SK-N-SH (cell line): ENCODE measurements at regions not wholly inside any gene's neighbourhood (a gene's known extent, or its start where the extent isn't known, plus 50 kb on each side); places are given as distances from the start of the nearest gene placed in this dataset.

ENCODE experiments used
- CTCF ChIA-PET: fragments of 300-600, 350-600 bp; formaldehyde crosslinking; extraction: SDS; loops from one replicate; lab custom pipeline; 2021; lab: Yijun Ruan, JAX
- POLR2A ChIA-PET: fragments of 350-600 bp; sonication (Branson Sonifier 250); formaldehyde crosslinking; extraction: SDS; loops from one replicate; lab custom pipeline; 2020; ENCODE audit warnings: antibody characterized with exemption, inconsistent platforms; lab: Yijun Ruan, JAX
- DNase-seq: peaks from one replicate; pipeline ENCODE4 v3.0.0; 2012
- H2AFZ ChIP-seq: fragments of 200-600 bp; sonication (generic); 2 replicates; pipeline ENCODE4 v1.8.1; 2016; ENCODE audit warnings: antibody characterized with exemption, mild to moderate bottlenecking, low read depth
- H3F3A ChIP-seq: fragments of 200-600 bp; sonication (generic); replicated peaks from 2 replicates; pipeline ENCODE3; 2016; ENCODE audit warnings: antibody characterized with exemption, mild to moderate bottlenecking; ENCODE audit not compliant: insufficient read depth
- H3K27ac ChIP-seq, 2 experiments: fragments of 200-500 bp in 1 of 2; fragments of 200-600 bp in 1 of 2; sonication (Bioruptor generic) in 1 of 2; sonication (generic), shearing (Covaris generic) in 1 of 2; 2 replicates each; pipeline versions ENCODE4 v1.5.1 to v1.6.1; 2014 to 2016; ENCODE audit warnings: low read depth in 2 of 2, inconsistent platforms in 1 of 2, low read length in 1 of 2, mild to moderate bottlenecking in 1 of 2, mixed read lengths in 1 of 2
- H3K27me3 ChIP-seq: fragments of 200-600 bp; sonication (generic), shearing (Covaris generic); 2 replicates; pipeline ENCODE4 v1.6.1; 2016; ENCODE audit warnings: mixed run types; ENCODE audit not compliant: insufficient read depth
- H3K36me3 ChIP-seq, 2 experiments: fragments of 200-500 bp in 1 of 2; fragments of 200-600 bp in 1 of 2; sonication (Bioruptor generic) in 1 of 2; sonication (generic) in 1 of 2; replicated peaks in 1 of 2; 2 replicates each; pipeline versions ENCODE3 to v1.5.1; 2014 to 2016; ENCODE audit warnings: low read length in 1 of 2, mild to moderate bottlenecking in 1 of 2; ENCODE audit not compliant: insufficient read depth in 2 of 2, control insufficient read depth in 1 of 2
- H3K4me1 ChIP-seq, 2 experiments: fragments of 200-500 bp in 1 of 2; fragments of 200-600 bp in 1 of 2; sonication (Bioruptor generic) in 1 of 2; sonication (generic), shearing (Covaris generic) in 1 of 2; 2 replicates each; pipeline versions ENCODE4 v1.5.1 to v1.6.1; 2014 to 2016; ENCODE audit warnings: low read depth in 1 of 2, low read length in 1 of 2, mixed run types in 1 of 2; ENCODE audit not compliant: insufficient read depth in 2 of 2, control insufficient read depth in 1 of 2
- H3K4me2 ChIP-seq: fragments of 200-600 bp; sonication (generic), shearing (Covaris generic); 2 replicates; pipeline ENCODE4 v1.6.1; 2017; ENCODE audit warnings: mixed run types
- H3K4me3 ChIP-seq, 2 experiments: fragments of 200-500 bp in 1 of 2; fragments of 200-600 bp in 1 of 2; sonication (Bioruptor generic) in 1 of 2; sonication (generic), shearing (Covaris generic) in 1 of 2; 2 replicates each; pipeline versions ENCODE4 v1.5.1 to v1.8.1; 2014 to 2016; ENCODE audit warnings: low read depth in 2 of 2, inconsistent platforms in 1 of 2, low read length in 1 of 2, mild to moderate bottlenecking in 1 of 2, mixed read lengths in 1 of 2, moderate library complexity in 1 of 2
- H3K79me2 ChIP-seq: fragments of 200-600 bp; sonication (generic); 2 replicates; pipeline ENCODE4 v1.8.1; 2017; ENCODE audit warnings: mild to moderate bottlenecking; ENCODE audit not compliant: insufficient read depth
- H3K9ac ChIP-seq: fragments of 200-600 bp; sonication (generic); 2 replicates; pipeline ENCODE4 v1.6.1; 2017; ENCODE audit warnings: mixed run types
- H3K9me2 ChIP-seq: fragments of 200-600 bp; sonication (generic); 2 replicates; pipeline ENCODE4 v1.6.1; 2017; ENCODE audit warnings: mixed run types
- H3K9me3 ChIP-seq: fragments of 200-600 bp; sonication (generic); 2 replicates; pipeline ENCODE4 v1.6.1; 2017; ENCODE audit warnings: mixed run types, mild to moderate bottlenecking, moderate library complexity
- H4K20me1 ChIP-seq: fragments of 200-600 bp; sonication (generic); 2 replicates; pipeline ENCODE4 v1.6.1; 2017; ENCODE audit warnings: mild to moderate bottlenecking, mixed run types; ENCODE audit not compliant: insufficient read depth
- CTCF ChIP-seq: fragments of 200-600 bp; sonication (generic); IDR thresholded peaks from 2 replicates; pipeline ENCODE4 v1.6.1; 2017; ENCODE audit warnings: antibody characterized with exemption, mild to moderate bottlenecking, moderate library complexity
- EP300 ChIP-seq, 2 experiments: IDR thresholded peaks; 2 replicates each; pipeline versions ENCODE4 v1.4.0 to v1.6.1; 2012; ENCODE audit warnings: borderline replicate concordance in 1 of 2, low read depth in 1 of 2, low read length in 1 of 2
- FOSL2 ChIP-seq: IDR thresholded peaks from 2 replicates; pipeline ENCODE4 v1.4.0; 2012; ENCODE audit warnings: low read depth, mild to moderate bottlenecking, moderate library complexity, borderline replicate concordance
- FOXJ3 ChIP-seq: sonication (generic); formaldehyde crosslinking; IDR thresholded peaks from 2 replicates; pipeline ENCODE4 v1.5.1; 2020; ENCODE audit warnings: mild to moderate bottlenecking, missing genetic modification reagents
- GABPA ChIP-seq: IDR thresholded peaks from 2 replicates; pipeline ENCODE4 v1.4.0; 2012; ENCODE audit warnings: low read depth, mild to moderate bottlenecking
- GATA2 ChIP-seq: sonication (generic); formaldehyde crosslinking; IDR thresholded peaks from 2 replicates; pipeline ENCODE4 v1.5.0; 2020; ENCODE audit warnings: mild to moderate bottlenecking, missing genetic modification reagents
- IRF3 ChIP-seq: fragments of 150-350 bp; IDR thresholded peaks from 2 replicates; pipeline ENCODE4 v1.6.1; 2016; ENCODE audit warnings: mild to moderate bottlenecking, low read depth, low read length
- MEF2A ChIP-seq: IDR thresholded peaks from 2 replicates; pipeline ENCODE4 v1.4.0; 2012; ENCODE audit warnings: low read depth, borderline replicate concordance
- NFIC ChIP-seq: IDR thresholded peaks from 2 replicates; pipeline ENCODE4 v1.4.0; 2012; ENCODE audit warnings: borderline replicate concordance
- PBX3 ChIP-seq: IDR thresholded peaks from 2 replicates; pipeline ENCODE4; 2012
- RFX5 ChIP-seq: IDR thresholded peaks from 2 replicates; pipeline ENCODE4 v1.6.1; 2012; ENCODE audit warnings: mild to moderate bottlenecking, improper control_type of control experiment, low read length
- RXRA ChIP-seq: IDR thresholded peaks from 2 replicates; pipeline ENCODE4 v1.4.0; 2012; ENCODE audit warnings: low read depth, mild to moderate bottlenecking, borderline replicate concordance
- TAF1 ChIP-seq: IDR thresholded peaks from 2 replicates; pipeline ENCODE4 v1.6.1; 2012; ENCODE audit warnings: low read depth, mild to moderate bottlenecking, low read length, moderate library complexity, borderline replicate concordance
- TCF12 ChIP-seq: IDR thresholded peaks from 2 replicates; pipeline ENCODE4 v1.4.0; 2012
- USF1 ChIP-seq: IDR thresholded peaks from 2 replicates; pipeline ENCODE4 v1.4.0; 2012; ENCODE audit warnings: low read depth, borderline replicate concordance
- USF2 ChIP-seq: fragments of 150-350 bp; IDR thresholded peaks from 2 replicates; pipeline ENCODE4 v1.6.1; 2017; ENCODE audit warnings: antibody characterized with exemption, low read length, low read depth, borderline replicate concordance
- YY1 ChIP-seq: IDR thresholded peaks from 2 replicates; pipeline ENCODE4 v1.4.0; 2012; ENCODE audit warnings: low read depth, mild to moderate bottlenecking
- WGBS: methylation state at CpG from one replicate; pipeline ENCODE4 v1.1.6; 2017; ENCODE audit warnings: low lambda C conversion rate; 5-methylcytosine and 5-hydroxymethylcytosine counted together
- TF ChIP-seq, protein P1 (sequence below): IDR thresholded peaks from 2 replicates; pipeline ENCODE4 v1.4.0; 2012; ENCODE audit warnings: low read depth, borderline replicate concordance

- H3K9me2 ChIP-seq = no peaks in the 10 kb centered on the region
- no peaks in the 10 kb centered on the region for H3K27me3 ChIP-seq
- POLR2A ChIA-PET = no interaction called here
- H3K4me2 ChIP-seq = no peak overlapping the region
- no peak overlapping the region for H3K9ac ChIP-seq
- H3K27ac ChIP-seq = no peak overlapping the region
- H3F3A ChIP-seq = no peaks in the 10 kb centered on the region
- H3K9me3 ChIP-seq = no peaks in the 10 kb centered on the region
- TF ChIP-seq PBX3 = no peak
- no peak for TF ChIP-seq TCF12
- TF ChIP-seq RXRA = no peak
- no peak for TF ChIP-seq USF2
- no peak for TF ChIP-seq TAF1
- TF ChIP-seq MEF2A = no peak
- no peak for TF ChIP-seq CTCF
- TF ChIP-seq IRF3 = no peak
- TF ChIP-seq RFX5 = no peak
- TF ChIP-seq, protein P1, sequence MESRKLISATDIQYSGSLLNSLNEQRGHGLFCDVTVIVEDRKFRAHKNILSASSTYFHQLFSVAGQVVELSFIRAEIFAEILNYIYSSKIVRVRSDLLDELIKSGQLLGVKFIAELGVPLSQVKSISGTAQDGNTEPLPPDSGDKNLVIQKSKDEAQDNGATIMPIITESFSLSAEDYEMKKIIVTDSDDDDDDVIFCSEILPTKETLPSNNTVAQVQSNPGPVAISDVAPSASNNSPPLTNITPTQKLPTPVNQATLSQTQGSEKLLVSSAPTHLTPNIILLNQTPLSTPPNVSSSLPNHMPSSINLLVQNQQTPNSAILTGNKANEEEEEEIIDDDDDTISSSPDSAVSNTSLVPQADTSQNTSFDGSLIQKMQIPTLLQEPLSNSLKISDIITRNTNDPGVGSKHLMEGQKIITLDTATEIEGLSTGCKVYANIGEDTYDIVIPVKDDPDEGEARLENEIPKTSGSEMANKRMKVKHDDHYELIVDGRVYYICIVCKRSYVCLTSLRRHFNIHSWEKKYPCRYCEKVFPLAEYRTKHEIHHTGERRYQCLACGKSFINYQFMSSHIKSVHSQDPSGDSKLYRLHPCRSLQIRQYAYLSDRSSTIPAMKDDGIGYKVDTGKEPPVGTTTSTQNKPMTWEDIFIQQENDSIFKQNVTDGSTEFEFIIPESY = no peak
- no peak for TF ChIP-seq NFIC
- no peak for TF ChIP-seq YY1
- TF ChIP-seq USF1 = no peak
- no peak for TF ChIP-seq FOXJ3 (CRISPR knock-in tag)
- TF ChIP-seq GATA2 = no peak
- TF ChIP-seq GABPA = no peak
- TF ChIP-seq EP300 (IDR thresholded peaks at IDR 0.05; ENCODE audit: borderline replicate concordance in 1 of 2, low read depth in 1 of 2, low read length in 1 of 2) = no peak
- no peak for TF ChIP-seq FOSL2
- TF ChIP-seq, all 33 proteins: peak for 0
- Histone ChIP-seq H4K20me1 (no peaks in the 10 kb centered on the region), H3K4me3 (no peak overlapping the region), H2AFZ (no peak overlapping the region), H3K4me1 (no peaks in the 10 kb centered on the region), H3K79me2 (no peaks in the 10 kb centered on the region), H3K36me3 (no peaks in the 10 kb centered on the region)
- WGBS = 64% methylated on average over 4 of the region's 4 CpGs
- DNase-seq = no peak
- CTCF ChIA-PET = no interaction called here
These were observed 228.3 kb upstream of the MGAT4C start for GRCh38 chr12:86484473-86484872.
